GM19438 (cell line): ENCODE measurements at regions not wholly inside any gene's neighbourhood (a gene's known extent, or its start where the extent isn't known, plus 50 kb on each side); places are given as distances from the start of the nearest gene placed in this dataset.
"Not testable (repeated sequence)": the region's sequence is repeated elsewhere in the genome, so short reads cannot be mapped to it uniquely, and the experiment has no call there.

Source experiments
- ATAC-seq: cut with Tn5 transposase; IDR thresholded peaks from one replicate; pipeline ENCODE4 v1.9.1; 2021; ENCODE audit warnings: low read depth; ENCODE audit not compliant: unreplicated experiment

DNA sequence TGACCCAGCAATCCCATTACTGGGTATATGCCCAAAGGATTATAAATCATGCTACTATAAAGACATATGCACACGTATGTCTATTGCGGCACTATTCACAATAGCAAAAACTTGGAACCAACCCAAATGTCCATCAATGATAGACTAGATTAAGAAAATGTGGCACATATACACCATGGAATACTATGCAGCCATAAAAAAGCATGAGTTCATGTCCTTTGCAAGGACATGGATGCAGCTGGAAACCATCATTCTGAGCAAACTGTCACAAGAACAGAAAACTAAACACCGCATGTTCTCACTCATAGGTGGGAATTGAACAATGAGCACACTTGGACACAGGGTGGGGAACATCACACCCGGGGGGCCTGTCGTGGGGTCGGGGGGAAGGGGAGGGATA lies 80.1 kb upstream of the TMEM170B start:
- not testable (repeated sequence) for ATAC-seq

- not testable (repeated sequence) for ATAC-seq
Observed at GRCh38 chr6:11452106-11452505, 85.4 kb upstream of the TMEM170B start.

GRCh38 chr6:11450037-11450436 lies 87.5 kb upstream of the TMEM170B start:
- ATAC-seq, result no peak

DNA sequence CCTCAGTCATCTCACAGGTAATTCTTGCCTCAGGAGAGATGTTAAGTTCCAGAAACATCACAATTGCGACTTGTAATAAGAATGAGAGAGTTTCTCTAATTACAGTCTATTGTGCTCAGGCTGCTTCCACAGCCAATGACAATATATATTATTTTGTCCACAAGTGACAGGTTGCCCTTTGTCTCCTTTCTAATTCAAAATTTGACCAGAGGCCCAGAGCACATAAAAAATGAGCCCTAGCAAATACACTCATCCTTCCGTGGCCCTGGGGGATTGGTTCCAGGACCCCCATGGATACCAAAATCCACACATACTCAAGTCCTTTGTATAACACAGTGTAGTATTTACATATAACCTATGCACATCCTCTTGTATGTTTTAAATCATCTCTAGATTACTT lies 88.1 kb upstream of the TMEM170B start:
- no peak for ATAC-seq

DNA sequence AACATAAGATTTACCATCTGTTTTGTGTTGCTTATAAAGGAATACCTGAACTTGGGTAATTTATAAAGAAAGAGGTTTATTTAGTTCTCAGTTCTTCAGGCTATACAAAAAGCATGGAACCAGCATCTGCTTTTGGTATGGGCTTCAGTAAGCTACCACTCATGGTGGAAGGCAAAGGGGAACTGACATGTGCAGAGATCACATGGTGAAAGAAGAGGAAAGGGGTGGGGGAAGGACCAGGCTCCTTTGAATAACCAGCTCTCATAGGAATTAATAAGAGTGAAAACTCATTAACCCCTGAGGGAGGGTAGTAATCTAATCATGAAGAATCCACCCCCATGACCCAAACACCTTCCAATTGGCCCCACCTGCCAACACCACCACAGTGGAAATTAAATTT lies 89.5 kb upstream of the TMEM170B start:
- ATAC-seq, result no peak

- ATAC-seq, result no peak
Observed at GRCh38 chr6:11447265-11447664, 90.3 kb upstream of the TMEM170B start.

DNA sequence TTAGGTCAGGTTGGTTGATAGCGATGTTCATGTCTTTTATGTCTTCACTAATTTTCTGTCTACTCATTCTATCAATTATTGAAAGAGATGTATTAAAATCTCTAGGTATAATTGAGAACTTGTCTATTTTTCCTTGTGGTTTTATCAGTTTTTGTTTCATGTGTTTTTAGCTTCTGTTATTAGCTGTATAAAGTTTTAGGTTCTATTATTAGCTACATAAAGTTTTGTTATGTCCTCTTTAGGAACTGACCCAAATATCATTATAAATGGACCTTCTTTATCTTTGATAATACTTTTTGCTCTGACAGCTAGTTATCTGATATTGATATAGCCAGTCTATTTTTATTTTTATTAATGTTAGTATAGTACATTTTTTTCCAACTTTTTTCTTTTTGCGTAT lies 92.4 kb upstream of the TMEM170B start:
- ATAC-seq, result no peak

DNA sequence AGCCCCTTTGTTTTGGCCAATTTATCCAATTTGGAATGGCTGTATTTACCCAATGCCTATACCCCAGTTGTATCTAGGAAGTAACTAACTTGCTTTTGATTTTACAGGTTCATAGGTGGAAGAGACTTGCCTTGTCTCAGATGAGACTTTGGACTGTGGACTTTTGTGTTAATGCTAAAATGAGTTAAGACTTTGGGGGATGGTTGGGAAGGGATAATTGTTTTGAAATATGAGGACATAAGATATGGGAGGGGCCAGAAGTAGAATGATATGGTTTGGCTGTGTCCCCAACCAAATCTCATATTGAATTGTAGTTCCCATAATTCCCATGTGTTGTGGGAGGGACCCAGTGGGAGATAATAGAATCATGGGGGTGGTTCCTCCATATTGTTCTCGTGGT lies 94.4 kb upstream of the TMEM170B start:
- ATAC-seq, result not testable (repeated sequence)

DNA sequence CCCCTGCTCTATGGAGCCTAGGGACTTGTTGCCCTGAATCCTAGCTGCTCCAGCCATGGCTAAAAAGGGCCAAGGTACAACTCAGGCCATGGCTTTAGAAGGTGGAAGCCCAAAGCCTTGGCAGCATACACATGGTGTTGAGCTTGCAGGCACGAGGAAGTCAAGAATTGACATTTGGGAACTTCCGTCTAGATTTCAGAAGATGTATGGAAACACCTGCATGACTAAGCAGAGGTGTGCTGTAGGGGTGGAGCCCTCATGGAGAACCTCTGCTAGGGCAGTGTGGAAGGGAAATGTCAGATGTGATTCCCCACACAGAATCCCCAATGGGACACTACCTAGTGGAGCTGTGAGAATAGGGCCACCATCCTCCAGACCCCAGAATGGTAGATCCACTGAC lies 95.1 kb upstream of the TMEM170B start:
- ATAC-seq, result no peak

GRCh38 chr6:11439876-11440275 lies 97.7 kb upstream of the TMEM170B start:
- no peak for ATAC-seq

DNA sequence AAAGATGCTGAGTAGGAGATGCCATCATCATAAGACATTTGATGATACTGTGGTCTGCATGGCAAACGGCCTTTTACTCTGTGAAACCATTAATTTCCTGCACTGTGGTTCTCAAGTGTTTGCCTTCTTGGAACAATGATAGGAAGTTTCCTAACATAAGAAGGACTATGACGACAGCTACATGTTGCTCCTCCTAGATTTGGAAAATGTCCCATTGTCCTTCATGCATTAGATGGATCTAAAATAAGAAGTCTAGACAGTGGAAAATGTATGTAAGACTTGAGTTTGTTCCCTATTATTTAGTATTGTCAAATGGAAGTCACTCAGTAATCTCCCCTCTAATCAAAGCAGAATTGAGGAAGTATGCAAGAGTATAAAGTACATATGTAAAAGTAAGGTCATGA lies 98.5 kb upstream of the TMEM170B start:
- no peak for ATAC-seq

DNA sequence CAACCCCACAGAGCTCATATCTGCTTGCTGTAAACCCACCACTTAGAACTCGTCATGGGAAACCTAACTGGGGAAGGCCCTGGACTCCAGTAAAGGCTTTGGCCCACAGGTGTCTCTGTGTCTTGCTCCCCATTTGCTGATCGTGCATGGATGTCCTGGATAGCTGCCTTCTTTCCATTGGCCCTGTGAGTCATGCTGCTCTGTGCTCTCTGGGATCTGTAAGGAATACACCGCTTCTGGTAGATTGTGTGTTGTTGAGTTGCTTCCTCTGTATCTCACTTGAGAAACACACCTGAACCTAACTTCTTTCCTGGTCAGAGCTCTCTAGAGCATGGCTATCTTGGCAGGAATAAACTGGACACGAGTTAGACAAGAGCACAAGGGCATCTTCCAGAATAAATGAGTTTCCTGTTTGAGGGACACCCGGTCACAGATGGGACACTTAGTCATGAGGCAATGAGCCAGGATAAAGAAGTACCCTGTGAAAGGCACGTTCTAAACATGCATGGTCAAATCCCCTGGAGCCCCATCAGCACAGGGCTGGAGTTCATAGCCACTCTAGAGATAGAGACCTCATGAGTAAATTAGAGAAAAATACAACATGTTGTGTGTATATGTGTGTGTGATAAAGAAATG lies 99.6 kb upstream of the TMEM170B start:
- no peak for ATAC-seq

GRCh38 chr6:11436508-11437096 lies 100.9 kb upstream of the TMEM170B start:
- ATAC-seq, result no peak

- ATAC-seq, result no peak
Observed at GRCh38 chr6:11434565-11435326, 102.8 kb upstream of the TMEM170B start.

DNA sequence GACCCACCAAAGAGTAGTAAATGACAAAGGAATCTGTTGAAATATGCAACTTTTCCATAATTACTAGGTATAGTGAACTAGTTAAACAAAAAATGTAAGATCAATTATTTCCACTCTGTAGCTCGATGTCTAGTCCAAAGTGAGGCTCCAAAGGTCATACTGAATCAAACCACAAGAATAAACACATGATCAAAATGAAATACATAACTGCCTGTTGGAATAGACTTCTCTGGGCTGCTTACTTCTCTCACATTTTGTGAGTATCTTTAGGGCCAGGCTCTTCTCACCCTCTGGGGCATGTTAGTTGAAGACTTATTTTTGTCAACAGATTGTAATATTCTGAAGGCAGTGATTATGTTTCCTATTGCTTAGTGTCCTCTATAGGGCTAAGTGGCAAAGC lies 103.7 kb upstream of the TMEM170B start:
- no peak for ATAC-seq

GRCh38 chr6:11432713-11433450 lies 104.7 kb upstream of the TMEM170B start:
- no peak for ATAC-seq

DNA sequence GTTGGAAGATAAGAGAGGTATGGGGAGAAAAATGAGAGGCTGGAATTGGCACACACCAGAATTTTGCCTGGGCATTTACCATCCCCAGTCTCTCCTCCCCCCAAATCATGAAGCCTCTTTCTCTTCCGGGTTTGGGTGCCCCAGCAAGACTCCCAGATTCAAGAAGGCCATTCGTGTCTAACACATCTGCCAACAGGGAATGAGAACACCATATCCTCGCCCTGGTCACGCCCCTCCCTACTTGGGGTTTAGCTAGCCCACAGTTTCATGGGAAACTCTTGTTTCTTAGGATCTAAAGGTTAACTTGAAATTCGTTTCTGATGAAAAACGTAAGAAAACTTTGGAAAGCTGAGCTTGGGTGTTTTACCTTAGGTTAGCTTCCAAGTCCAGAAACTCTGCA lies 105.5 kb upstream of the TMEM170B start:
- no peak for ATAC-seq

GRCh38 chr6:11431455-11431937 lies 106.1 kb upstream of the TMEM170B start:
- no peak for ATAC-seq

DNA sequence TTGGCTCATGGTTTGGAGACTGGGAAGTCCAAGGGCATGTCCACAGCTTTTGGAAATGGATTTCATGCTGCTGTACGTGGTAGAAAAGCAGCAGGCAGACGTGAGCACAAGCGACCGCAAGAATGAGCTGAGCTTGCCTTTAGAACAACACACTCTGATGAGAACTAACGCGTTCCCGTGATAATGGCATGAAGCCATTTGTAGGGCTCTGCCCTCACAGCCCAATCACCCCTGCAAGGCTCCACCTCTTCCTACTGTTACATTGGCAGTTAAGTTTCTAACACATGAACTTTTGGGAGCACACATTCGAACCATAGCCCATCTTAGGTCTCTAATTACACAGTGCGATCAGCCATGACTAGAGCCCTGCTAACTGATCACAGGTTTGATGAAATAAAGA lies 107.5 kb upstream of the TMEM170B start:
- ATAC-seq, result no peak

GRCh38 chr6:11429577-11429976 lies 108.0 kb upstream of the TMEM170B start:
- ATAC-seq, result peak; percentile 18

DNA sequence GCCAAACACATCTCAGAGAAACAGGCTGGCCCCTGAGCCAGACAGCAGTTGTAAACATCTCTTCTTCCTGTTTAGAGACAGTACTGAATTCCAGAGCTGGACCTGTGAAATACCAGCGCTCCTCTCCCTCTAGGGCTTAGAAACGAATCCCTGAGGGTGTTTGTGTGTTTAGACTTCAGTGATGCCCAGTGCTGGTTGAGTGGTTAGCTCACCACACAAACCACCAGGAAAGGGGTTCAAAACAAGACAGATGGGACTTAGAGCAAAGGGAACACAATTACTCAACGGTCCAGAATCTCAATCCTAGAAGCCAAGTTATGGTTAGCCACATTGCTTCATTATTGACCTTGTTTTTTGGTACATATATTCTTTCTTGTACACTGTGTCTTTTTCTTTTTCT lies 108.7 kb upstream of the TMEM170B start:
- ATAC-seq, result peak; percentile 70
